ENCODE measurements at regions not wholly inside any gene's neighbourhood (a gene's known extent, or its start where the extent isn't known, plus 50 kb on each side); places are given as distances from the start of the nearest gene placed in this dataset.

GRCh38 chr7:89998554-89998953 is 155.7 kb upstream of the STEAP1 start:
- no peak overlapping the region for H3K4me3 ChIP-seq (ENCODE audit: low read depth, low read length)
- no peak for DNase-seq (ENCODE audit: low read depth)
- TF ChIP-seq POLR2A (IDR thresholded peaks at IDR 0.05; ENCODE audit: extremely low read depth, insufficient read length) (no peak), CTCF (IDR thresholded peaks at IDR 0.05; ENCODE audit: low read depth, low read length) (no peak), MAX (IDR thresholded peaks at IDR 0.05; ENCODE audit: low read depth, low read length) (no peak), MYC (IDR thresholded peaks at IDR 0.05; ENCODE audit: low read depth, low read length) (no peak)

GRCh38 chr7:90005836-90006235 is 148.4 kb upstream of the STEAP1 start:
- DNase-seq (ENCODE audit: low read depth): no peak
- TF ChIP-seq POLR2A (IDR thresholded peaks at IDR 0.05; ENCODE audit: extremely low read depth, insufficient read length): no peak
- no peak overlapping the region for H3K4me3 ChIP-seq (ENCODE audit: low read depth, low read length)

GRCh38 chr7:90007001-90007654 is 147.1 kb upstream of the STEAP1 start:
- no peak overlapping the region for H3K4me3 ChIP-seq (ENCODE audit: low read depth, low read length)
- no peak for DNase-seq (ENCODE audit: low read depth)
- TF ChIP-seq MYC (IDR thresholded peaks at IDR 0.05; ENCODE audit: low read depth, low read length): no peak
- no peak for TF ChIP-seq POLR2A (IDR thresholded peaks at IDR 0.05; ENCODE audit: extremely low read depth, insufficient read length)
- TF ChIP-seq CTCF (IDR thresholded peaks at IDR 0.05; ENCODE audit: low read depth, low read length): no peak
- TF ChIP-seq MAX (IDR thresholded peaks at IDR 0.05; ENCODE audit: low read depth, low read length): no peak

- TF ChIP-seq CTCF (IDR thresholded peaks at IDR 0.05; ENCODE audit: low read depth, low read length): no peak
- TF ChIP-seq MYC (IDR thresholded peaks at IDR 0.05; ENCODE audit: low read depth, low read length): no peak
- TF ChIP-seq POLR2A (IDR thresholded peaks at IDR 0.05; ENCODE audit: extremely low read depth, insufficient read length): no peak
- no peak for TF ChIP-seq MAX (IDR thresholded peaks at IDR 0.05; ENCODE audit: low read depth, low read length)
- no peak overlapping the region for H3K4me3 ChIP-seq (ENCODE audit: low read depth, low read length)
- DNase-seq (ENCODE audit: low read depth): no peak
These were observed 146.4 kb upstream of the STEAP1 start for GRCh38 chr7:90007831-90008230.

GRCh38 chr7:90022213-90022612 is 132.1 kb upstream of the STEAP1 start:
- H3K4me3 ChIP-seq (ENCODE audit: low read depth, low read length): no peak overlapping the region
- TF ChIP-seq MAX (IDR thresholded peaks at IDR 0.05; ENCODE audit: low read depth, low read length) (no peak), CTCF (IDR thresholded peaks at IDR 0.05; ENCODE audit: low read depth, low read length) (no peak), MYC (IDR thresholded peaks at IDR 0.05; ENCODE audit: low read depth, low read length) (no peak), POLR2A (IDR thresholded peaks at IDR 0.05; ENCODE audit: extremely low read depth, insufficient read length) (no peak)
- DNase-seq (ENCODE audit: low read depth): no peak

GRCh38 chr7:90025771-90026170 is 128.5 kb upstream of the STEAP1 start:
- H3K4me3 ChIP-seq (ENCODE audit: low read depth, low read length): no peak overlapping the region
- no peak for DNase-seq (ENCODE audit: low read depth)
- TF ChIP-seq POLR2A (IDR thresholded peaks at IDR 0.05; ENCODE audit: extremely low read depth, insufficient read length) (no peak), MYC (IDR thresholded peaks at IDR 0.05; ENCODE audit: low read depth, low read length) (no peak), CTCF (IDR thresholded peaks at IDR 0.05; ENCODE audit: low read depth, low read length) (no peak), MAX (IDR thresholded peaks at IDR 0.05; ENCODE audit: low read depth, low read length) (no peak)
